Right kidney (tissue), 1 donor: ENCODE measurements at regions not wholly inside any gene's neighbourhood (a gene's known extent, or its start where the extent isn't known, plus 50 kb on each side); places are given as distances from the start of the nearest gene placed in this dataset.

Source experiments
- DNase-seq: peaks from one replicate; pipeline ENCODE4 v3.0.0-alpha.2; 2016

- no peak for DNase-seq
Observed at GRCh38 chr17:69853541-69854224, 221.3 kb upstream of the KCNJ16 start.

DNA sequence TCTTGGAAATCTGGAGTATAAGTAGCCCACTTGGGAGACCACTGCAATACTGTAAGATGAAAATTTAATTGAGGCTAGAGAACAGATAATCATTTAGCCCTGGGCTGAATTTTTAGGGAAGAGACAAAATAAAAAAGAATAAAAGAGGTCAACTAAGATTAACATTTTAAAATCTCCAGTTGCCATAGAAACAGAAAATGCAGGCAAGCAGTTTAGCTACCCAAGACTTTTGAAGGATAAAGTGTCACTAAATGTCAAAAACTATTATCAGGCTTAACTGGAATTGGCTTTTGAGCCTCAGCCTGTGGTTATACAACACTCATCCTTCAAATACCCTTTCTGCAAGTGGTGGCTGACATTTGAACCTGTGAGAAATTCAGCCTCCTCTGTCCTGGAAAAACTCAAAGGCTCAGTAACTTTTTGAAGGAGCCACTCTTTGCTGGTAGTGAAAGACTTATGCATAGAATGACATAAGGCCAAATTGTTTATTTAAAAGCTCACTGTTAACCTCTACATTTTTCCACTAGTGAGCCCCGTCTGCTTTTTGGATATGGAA lies 220.7 kb upstream of the KCNJ16 start:
- DNase-seq, result no peak

DNA sequence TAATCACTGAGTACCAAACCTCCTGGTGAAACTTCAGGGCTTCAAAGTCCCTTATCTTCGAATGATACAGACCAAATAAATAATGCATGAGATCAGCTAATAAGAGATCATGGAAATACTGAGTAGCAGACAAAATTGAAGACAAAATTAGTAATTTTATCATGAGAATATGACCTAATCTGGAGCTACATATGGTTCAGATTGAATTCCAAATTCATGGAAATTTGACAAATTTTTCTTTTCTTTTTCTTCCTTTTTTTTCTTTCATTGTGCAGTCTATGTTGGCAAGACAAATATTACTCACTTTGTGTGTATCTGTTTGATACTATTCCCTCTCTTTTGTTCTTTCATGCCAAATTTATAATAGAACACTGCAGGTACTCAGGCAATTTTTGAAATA lies 218.1 kb upstream of the KCNJ16 start:
- no peak for DNase-seq

- DNase-seq, result no peak
Observed at GRCh38 chr17:69857412-69857835, 217.6 kb upstream of the KCNJ16 start.

- no peak for DNase-seq
Observed at GRCh38 chr17:69858460-69858859, 216.6 kb upstream of the KCNJ16 start.

GRCh38 chr17:69860142-69860680 lies 214.8 kb upstream of the KCNJ16 start:
- no peak for DNase-seq

DNA sequence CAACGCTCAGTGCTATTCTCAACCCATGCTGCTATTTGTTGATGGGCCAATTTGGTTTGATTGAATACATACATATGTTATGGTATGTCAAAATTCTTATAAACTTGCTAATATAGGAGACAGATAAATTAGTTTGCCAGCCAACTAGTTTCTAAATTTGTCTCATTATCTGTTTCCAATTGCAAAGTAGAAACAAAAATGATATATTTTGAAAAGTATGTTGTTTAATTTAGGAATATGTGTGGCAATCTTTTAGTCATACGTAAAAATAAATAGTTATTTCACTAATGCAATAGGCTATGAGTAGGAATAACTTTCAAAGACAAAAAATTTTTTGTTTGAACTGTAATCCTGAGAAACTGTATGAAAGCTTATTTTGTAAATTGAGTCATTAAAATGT lies 210.6 kb upstream of the KCNJ16 start:
- no peak for DNase-seq

GRCh38 chr17:69869667-69870066 lies 205.4 kb upstream of the KCNJ16 start:
- DNase-seq, result no peak

DNA sequence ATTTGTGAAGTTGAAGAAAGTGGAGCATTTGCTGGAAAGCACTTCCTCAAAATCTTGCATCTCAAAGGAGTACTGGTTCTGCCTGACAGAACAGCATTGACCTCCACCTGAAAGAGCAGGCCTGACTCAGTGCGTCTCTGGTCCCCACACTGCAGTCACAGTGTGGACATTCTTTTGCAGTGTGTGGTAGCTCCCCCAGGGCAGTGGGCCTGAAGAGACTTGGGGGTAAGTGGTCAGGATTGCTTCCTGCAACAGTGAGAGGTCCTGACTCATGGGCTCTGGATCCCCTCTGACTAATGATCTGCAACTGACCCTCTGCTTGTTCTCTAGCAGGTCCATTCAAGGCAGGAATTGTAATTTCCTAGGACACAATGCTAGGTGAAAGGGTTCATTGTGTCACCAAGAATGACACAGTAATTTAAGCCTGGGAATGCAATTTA lies 204.9 kb upstream of the KCNJ16 start:
- no peak for DNase-seq

- DNase-seq, result no peak
Observed at GRCh38 chr17:69870751-69871199, 204.2 kb upstream of the KCNJ16 start.

- DNase-seq, result no peak
Observed at GRCh38 chr17:69871318-69871717, 203.7 kb upstream of the KCNJ16 start.

DNA sequence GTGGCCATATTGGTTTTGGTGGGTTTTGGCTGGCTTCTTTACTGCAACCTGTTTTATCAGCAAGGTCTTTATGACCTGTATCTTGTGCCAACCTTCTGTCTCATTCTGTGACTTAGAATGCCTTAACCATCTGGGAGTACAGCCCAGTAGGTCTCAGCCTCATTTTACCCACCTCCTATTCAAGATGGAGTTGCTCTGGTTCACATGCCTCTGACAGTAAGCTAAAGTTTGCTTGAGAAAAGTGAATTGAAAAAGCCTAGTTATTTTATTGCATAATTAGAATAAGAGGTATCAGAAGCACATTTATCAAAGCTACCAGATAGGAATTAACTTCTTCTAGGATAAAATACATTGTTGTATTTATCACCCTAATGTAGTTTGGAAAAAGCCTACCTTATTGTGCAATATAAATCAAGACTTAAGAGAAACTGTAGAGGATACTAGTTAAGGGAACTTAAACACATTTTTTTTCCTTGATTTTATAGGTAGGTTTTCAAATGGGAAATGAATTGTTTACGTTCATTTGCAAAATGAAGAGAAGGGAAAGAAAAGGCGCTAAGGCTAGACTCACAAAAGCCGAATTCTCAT lies 202.3 kb upstream of the KCNJ16 start:
- DNase-seq, result no peak

GRCh38 chr17:69874175-69874670 lies 200.8 kb upstream of the KCNJ16 start:
- DNase-seq, result no peak

GRCh38 chr17:69876757-69877156 lies 198.3 kb upstream of the KCNJ16 start:
- DNase-seq, result no peak

DNA sequence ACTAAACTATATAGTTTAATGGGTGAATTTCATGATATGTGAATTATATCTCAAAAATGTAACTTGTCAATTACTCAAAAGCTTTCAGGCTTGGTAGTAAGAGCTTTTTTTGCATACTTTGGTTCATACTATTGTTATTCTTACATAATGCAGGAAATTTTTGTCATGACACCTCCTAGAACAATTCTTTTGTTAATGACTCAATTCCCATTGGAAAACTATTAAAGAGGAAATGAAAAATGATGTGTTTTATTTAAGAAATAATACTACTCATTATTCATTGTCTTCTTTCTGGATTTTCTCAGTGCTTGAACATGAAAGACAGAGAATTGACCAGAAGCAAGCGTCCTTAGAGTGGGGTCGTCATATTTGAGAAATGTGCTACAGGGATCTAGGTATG lies 196.4 kb upstream of the KCNJ16 start:
- no peak for DNase-seq

- DNase-seq, result no peak
Observed at GRCh38 chr17:69879576-69879975, 195.4 kb upstream of the KCNJ16 start.

DNA sequence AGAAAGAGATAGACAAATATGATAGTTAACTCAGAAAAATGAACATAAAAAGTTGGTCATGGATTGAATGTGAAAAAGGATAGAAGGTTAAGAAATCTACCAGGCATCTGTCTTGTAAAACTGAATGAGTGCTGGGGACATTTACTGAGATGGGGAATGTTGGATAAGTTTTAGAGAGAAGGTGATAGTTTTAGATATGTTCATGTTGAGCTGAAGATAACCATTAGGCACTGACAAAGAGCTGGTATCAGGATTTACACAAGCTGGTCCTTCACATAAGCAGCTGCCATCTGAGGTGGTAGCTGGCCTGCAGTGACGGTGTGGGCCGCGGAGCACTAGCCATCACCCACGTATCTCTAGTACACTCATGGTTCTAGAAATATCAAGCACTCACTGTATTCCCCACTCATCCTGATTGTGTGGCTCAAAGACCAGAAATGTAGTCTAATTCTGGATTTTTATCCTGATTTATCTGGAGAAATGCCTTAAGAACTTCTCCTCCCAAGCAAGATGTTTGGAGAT lies 194.4 kb upstream of the KCNJ16 start:
- no peak for DNase-seq

GRCh38 chr17:69882281-69882680 lies 192.7 kb upstream of the KCNJ16 start:
- no peak for DNase-seq

DNA sequence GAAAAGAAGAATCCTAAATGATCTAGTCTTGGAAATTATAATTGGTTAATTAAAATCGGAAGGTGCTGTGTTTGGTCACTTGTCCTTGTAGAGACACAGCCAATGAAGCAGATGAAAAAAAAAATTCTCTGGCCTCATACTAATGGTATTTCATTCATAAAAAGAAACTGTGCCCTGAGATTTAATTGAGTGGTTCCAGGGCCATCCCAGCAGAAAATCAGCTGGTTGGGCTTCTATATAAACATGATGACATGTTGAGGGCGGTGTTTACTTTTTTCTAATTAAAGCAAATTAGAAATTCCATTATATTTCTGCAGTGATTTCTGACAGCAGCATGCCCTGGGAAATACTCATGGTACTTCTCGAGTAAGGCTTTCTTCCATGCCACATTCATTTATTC lies 191.9 kb upstream of the KCNJ16 start:
- no peak for DNase-seq

GRCh38 chr17:69884356-69884755 lies 190.7 kb upstream of the KCNJ16 start:
- no peak for DNase-seq

DNA sequence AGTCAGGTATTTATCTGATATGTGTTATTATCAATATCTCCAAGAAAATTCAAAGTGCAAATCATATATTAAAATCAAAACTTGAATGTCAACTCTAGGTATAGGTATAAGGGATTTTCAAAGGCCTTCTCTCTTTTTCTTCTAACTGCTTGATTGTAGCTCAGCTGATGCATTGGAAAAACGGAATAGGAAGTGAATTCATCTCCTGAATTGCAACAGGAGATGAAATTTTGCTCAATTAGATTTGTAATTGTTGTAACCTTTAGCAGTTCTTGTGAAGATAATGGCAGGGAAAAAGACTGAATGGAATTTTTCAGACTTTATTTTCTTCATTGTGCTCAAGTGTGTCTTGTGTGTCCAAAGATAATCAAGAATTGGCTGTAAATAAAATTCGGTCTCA lies 190.2 kb upstream of the KCNJ16 start:
- DNase-seq, result no peak

DNA sequence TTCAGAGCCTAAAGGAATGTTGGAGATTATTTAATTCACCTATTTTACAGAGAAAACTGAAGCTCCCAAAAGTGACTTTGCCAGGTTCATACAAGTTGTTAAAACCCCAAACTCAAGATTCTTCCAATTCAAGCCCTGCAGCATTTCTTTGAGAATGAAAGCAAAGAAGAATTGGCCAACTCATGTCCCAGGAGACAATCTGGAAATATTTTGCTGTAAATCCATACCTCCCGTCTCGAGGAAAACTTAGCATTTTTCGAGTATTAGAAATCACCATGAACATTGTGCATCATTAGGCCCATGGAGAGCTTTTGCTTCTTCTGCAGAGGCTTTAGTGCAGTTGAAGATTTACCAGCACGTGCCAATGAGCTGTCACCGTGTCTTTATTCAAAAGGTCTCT lies 176.4 kb upstream of the KCNJ16 start:
- DNase-seq, result no peak

DNA sequence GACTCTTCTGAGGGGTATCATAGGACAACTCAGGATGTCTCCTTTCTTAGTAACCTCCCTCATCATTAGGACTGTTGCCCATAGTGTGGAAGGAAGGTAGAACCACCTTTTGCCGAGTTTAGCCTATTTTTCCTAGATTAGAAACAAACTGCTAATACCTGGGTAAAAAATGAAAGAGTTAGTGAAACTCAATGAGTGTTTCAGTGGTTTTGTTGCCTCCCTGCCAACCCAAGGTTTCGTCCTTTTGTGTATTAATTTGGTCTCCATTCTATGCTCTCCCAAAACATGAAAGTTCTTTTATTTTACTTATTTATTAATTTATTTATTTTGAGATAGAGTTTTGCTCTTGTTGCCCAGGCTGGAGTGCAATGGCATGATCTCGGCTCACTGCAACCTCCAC lies 174.9 kb upstream of the KCNJ16 start:
- no peak for DNase-seq
